ENCODE measurements at regions not wholly inside any gene's neighbourhood (a gene's known extent, or its start where the extent isn't known, plus 50 kb on each side); places are given as distances from the start of the nearest gene placed in this dataset.
"Not testable (repeated sequence)": the region's sequence is repeated elsewhere in the genome, so short reads cannot be mapped to it uniquely, and the experiment has no call there.

DNA sequence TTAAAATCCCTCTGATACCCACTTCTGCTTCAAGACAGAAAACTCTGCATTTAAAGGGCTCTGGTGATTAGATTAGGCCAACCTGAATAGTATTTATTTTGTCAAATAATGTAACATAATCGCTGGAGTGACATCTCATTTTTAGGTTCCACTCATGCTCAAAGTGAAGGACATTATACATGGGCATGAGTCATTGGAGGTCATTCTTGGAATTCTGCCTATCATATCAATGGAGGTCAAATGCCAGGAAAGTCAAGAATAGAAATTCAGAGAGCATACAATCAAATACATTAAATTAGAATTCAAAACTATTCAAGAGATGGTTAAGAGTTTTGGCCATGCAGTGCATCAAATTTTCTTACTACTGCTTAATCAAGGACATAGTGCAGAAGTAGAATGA lies 50.8 kb upstream of the PRSS1 start:
- DNase-seq, result no peak

DNA sequence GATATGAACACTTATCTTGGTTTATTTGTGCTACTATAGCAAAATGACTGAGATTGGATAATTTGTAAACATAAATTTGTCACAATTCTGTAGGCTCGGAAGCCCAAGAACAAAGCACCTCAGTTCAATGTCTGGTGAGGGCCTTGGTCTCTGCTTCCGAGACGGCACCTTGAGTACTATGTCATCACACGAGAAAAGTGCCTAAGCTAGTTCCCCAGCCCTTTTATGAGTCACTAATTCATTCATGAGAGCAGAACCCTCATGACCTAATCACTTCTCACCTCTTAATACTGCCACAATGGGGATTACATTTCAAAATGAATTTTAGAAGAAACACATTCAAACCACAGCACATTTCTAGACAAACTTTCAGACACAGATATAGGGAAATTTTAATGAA lies 52.0 kb upstream of the PRSS1 start:
- no peak for DNase-seq

DNA sequence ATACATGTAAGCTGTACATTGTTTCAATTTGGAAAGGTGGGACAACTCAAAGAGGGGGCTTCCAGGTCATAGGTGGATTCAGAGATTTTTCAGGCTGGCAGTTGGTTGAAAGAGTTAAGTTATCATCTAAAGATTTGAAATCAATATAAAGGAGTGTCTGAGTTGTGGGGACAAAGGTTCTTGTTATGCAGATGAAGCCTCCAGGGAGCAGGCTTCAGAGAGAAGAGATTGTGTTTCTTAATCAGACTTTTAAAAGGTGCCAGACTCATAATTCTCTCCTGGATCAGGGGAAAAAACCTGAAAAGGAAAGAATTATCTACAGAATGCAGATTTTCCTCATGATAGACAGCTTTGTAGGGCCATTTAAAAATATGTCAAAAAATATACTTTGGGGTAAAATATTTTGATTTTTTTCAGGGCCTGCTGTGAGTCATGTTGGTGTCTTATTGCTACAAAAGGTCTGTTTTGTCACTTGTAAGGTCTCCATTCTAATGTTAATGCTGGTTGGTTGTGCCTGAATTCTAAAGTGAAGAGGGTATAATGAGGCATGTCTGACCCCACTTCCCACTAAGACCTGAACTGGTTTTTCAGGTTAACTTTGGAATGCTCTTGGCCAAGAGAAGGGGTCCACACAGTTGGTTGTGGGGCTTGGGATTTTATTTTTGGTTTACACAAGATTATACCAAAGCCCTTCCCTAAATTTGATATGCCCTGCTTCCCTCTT lies 52.7 kb upstream of the PRSS1 start:
- DNase-seq, result no peak

DNA sequence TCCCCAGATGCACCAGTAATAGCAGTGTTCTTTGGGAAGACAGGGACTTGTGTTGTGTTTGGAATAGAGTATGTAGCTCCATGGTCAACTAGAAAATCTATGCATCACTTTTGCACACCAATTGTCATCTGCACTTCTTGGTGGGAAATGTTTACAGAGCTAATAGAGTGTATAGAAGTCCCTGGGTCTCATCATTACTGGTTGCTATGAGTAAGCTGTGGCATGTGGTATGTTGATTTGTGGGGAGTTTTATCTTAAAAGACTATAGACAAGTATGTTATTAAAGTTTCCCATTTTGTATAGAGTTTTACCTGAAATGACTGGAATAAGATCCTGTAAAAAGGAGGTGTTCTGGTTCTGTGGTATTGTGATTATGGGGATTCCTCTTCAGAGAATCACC lies 55.4 kb upstream of the PRSS1 start:
- DNase-seq, result no peak

DNA sequence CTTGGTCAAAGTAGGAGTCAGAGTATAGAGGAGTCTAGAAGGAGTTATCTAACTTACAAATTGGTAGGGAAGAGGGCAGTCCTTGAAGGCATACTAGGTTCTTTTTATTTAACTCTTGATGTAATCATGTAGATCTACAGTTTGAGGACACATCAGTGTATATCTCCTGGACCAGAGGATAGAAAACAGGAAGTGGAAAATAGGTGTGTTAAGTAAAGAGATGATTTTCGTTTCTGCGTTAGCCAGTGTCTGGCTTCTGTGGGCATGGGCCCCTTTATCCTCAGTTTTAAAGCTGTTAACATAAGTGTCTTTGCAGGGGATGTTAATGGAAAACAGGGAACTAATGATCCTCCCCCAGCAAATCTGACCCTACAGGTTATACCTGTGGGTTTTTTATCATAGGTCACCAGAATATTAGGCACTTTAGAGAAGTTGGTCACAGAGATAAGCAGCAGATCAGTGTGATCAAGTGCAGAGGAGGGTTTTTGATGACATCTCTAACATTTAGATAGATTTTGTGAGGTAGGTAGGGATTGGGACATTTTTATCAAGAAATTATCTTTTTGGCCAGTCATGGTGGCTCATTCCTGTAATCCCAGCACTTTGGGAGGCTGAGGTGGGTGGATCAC lies 58.6 kb upstream of the PRSS1 start:
- DNase-seq, result no peak

DNA sequence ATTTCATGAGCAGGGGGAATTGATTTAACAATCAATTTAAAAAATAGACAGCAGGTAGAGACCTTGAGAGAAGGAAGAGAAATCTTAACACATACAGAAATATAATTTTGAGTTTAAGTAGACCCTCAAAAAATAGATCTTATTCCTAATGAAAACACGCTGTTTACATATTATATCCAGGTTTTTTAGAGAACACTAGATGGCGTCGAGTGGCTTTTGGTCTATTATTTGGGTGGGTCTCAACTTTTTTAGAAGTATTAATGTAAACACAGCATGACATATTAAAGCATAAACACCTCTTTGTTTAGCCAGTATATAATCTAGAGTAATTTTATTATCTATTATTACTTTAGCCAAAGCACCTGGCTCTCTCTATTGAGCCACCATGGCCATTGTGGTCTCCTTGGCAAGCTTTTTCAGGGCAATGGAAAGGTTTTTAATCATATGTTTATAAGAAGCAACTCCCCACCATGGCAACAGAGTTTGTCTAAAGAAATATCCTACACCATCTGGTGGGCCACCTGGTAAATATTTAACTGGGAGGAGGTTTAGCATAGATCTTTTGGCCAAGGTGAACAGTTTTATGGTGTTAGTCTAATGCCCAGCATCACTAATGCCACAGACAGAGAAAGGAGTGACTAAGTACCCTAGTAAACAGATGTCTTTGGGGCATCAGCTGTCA lies 59.7 kb upstream of the PRSS1 start:
- DNase-seq, result no peak

DNA sequence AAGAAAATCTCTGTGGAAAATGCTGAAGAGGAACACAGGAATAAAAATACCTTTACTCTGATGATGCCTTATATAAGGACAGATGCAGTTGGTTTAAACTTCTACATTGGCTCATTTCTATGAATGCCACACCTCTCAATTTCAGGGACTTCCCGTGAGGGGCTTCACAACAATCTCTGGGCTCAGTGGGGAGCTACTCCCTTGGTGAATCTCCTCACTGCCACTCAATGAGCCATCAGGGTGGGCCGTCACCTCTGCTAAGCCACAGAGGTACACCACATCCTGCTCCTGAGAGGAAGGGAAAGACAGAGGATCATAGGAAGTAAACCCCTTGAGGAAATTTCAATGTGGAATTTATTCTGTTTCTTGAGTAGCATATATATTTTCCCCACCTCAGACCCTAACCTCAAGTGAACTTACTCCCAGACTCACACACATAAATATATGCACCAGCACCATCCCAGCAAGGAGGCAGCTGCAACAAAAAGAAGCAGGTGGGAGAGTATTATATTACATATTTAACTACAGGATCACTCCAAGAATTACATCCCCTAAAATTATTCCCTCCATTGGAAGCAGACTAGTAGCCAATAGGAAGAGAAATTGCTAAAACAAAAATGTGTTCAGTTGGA lies 63.3 kb upstream of the PRSS1 start:
- no peak for DNase-seq

DNA sequence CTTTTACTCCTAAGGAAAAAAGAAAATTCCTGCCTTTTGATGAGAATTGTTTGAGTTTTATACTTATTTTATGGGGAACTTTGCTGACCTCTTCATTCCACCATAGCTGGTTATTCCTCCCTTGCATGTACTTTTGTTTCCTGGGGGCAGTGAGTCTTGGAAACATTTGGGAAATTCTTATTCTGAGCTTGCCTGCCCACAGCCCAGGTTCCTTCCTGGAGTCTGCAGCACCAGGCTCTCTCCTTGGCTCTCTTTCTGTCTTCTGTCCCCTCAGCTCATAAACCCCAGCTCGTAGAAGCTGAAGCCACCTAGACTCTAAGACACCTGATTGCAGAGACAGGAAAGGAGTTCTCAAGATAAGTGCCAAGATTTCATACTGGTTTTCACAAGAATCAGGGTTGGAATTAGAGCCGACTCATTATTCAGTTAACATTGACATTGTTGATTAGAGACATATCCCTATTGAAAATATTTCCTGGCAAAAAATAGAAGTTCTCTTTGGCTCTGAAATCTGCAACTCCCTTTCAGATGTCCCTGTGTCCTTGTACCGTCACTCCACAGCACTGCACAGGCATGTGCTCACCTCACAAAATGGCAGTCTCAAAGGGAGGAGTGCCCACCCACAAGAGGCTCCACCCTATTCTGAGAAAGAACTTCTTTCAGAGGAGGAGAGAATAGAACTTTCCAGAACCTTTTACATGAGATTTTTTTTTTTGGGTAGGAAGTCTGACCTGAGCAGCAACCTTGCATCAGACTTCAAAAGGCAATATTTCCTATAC lies 67.8 kb upstream of the PRSS1 start:
- no peak for DNase-seq

DNA sequence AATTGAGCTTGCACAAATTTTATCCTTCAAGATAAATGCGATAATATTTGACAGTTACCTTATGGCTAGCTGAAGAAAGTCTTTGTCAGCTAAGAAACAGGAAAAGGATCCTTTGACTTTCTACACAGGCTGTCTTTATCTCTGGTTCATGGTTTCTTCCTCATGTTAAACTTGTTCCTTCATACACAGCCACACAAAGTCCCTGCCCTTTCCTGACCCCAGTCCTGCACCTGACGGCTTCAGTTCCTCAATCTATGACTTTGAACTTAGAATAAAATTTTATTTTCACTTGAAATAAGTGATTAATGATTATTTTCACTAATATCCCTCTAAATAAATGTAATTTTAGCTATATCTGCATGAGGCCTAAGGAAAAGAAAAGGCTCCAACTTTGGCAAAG lies 77.8 kb upstream of the PRSS1 start:
- DNase-seq, result no peak

DNA sequence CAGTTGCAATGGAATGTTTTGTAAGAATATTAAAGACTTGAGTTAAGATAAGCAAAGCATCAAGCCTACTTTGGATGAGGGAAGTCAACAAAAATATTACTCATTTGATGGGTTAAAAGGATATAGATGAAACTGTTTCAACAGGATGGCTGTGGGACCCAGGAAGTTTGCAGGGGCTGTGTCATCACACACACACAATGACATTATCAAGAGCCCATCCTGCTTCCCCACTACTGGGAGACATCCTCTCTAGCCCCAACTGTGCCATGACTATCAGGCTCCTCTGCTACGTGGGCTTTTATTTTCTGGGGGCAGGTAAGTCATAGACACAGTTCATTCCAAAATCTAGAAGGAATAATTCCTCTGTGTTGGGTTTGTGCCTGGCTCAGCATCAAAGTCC lies 78.8 kb upstream of the PRSS1 start:
- no peak for DNase-seq

DNA sequence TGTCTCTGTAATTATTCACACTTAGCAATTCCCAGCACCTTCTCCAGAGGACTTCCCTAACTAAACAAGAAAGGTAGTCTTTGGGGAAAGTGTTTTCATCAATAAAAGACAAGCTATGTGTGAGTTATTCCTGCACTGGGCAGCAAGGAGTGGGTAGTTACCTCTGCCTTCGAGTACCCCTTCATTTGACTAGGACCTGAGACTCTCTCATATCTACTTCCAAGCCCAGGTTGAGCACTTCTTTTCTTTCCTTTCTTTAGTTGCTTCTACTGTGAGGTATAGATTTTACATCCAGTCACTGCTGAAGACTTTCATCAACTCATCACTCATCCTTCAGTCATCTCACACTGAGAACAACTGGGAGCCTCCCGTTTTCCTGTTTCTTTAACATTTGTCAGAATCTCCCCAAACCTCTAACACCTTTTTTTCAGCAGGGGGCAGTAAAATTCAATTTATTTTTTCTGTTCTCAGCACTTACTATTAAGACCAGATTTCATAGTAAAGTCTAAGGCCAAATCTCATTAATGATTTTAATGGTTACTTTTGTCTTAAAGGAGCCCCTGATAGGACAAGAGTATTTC lies 80.1 kb upstream of the PRSS1 start:
- DNase-seq, result no peak

DNA sequence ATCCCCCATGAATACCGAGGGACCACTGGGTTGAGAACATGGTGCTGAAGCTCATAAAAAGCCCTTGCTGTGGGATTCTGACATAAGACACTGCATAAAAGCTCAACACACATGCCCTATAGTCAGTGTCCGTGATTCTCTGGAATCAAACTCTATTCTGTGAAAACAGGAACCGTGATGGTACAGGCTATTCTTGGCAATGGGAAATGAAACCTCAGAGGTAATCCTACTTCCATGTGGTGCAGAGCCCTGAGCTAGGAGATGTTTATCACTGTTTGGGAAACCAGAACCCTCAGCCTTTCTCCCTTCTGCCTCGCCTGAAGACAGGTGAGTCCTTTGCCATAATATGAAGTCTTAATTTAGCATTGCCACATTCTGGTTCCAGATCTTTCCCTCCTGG lies 80.8 kb upstream of the PRSS1 start:
- DNase-seq, result no peak

DNA sequence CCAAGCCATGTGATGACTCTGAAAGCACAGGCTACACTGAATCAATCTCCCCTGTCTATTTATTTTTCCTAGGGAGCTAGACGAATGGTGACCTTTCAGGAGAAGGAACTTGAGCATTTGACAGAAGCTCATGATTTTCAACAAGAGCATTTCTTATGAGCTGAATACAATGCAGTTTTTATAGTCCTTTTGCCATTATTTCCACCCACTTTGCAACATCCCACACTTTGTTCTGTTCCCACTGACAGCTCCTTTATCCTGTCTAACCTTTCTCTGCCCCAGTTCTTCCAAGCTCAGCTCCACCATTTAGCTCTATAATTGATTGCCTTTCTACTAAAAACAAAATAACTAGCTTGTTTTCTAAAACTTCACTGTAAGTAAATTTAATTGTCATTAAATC lies 91.9 kb upstream of the PRSS1 start:
- no peak for DNase-seq

DNA sequence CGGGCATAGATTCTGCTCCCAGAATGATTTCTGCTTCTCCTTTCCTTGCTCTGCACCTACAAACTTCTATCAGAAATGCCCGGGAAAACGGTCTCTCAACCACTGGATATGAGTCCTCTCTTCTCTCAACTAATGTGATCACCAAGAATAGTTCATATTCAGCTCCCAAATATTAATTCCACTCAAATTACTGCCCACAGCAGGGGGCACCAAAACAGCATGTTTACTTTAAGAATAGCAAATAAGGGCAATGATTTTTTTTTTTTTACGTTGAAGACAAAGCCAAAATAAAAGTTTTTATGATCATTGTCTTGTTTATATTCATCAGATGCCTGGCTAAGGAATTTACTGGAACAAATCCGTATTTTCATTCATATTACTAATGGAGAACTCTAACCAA lies 94.9 kb upstream of the PRSS1 start:
- no peak for DNase-seq

DNA sequence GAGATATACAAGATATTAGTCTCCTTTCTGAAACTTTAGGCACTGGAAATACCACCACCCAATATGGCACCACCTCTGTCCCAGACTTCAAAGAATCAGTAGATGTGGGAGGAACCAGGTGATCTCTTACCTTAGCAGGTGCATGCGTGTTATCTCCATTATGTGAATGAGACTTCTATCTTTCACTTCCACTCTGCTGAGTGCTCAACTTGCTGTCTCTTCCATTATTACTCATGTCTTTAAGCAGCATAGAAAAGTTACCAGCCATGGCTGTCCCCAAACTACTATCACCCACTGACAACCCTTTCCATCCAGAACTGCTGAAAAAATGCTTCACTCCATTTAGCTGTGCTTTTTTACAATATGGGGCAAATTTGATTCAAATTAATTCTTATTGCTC lies 101.5 kb upstream of the PRSS1 start:
- DNase-seq, result no peak

DNA sequence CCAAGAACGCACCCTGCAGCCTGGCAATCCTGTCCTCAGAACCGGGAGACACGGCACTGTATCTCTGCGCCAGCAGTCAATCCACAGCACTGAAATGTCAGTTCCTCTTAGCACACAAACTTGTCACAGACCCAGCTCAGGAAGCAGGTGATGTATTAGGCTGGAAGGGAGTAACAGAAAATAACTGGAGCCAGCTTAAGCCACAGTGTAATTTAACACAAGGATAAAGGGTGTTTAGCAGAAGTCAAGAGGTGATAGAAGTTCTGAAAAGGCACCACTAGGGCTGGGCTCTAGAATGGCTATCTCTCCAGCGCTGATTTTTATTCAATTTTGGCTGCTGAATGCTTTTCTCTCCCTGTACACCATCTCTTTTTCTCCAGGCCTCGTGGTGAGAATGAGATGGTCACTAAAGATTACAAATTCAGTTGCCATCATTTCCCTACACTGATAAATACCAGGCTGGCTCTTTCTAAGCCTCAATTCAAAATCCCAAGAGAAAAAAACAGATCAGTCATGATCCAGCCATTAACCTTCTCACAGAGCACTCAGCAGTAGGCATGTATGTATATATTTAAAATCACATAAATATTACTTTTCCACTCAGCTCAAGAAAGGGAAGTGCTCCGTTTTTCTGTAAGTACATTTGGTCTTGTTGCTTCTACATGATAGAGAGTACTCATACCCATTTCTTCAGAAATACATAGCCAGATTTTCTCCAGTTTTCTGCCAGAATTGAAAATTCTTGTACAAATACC lies 102.7 kb upstream of the PRSS1 start:
- DNase-seq, result no peak

DNA sequence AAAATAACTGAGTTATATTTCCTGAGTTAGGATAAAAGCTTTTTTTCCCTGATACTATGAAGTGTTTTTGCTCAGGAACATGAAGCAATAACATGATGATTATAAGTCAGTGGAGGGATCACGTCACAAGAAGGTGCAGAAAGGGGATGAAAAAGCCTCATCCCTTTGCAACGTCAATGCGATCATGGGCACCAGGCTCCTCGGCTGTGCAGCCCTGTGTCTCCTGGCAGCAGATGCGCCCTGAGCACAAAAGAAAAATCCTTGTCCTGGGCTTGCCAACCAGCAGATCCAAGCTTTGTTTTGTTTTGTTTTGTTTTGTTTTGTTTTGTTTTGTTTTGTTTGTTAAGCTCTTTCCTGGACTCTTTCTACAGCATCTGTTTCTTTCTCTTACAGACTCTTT lies 103.5 kb upstream of the PRSS1 start:
- DNase-seq, result no peak

DNA sequence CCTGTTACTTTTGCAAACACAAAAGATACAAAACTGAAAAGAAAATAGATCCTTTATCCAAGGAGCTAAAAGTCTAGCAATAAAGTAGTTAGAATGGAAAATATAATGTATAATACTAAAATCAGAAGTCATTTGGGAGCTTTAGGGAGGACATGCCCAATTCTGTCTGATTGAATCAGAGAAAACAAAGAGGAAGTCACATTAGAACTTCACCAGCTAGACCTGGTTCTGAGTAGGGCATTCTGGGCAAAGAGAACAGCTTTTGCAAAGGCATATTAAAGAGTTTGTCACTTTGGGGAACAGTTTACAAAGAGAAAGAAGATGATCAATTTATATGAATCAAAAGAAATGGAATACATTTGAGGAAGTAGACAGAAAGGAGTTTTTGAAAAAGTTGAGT lies 107.0 kb upstream of the PRSS1 start:
- DNase-seq, result no peak

DNA sequence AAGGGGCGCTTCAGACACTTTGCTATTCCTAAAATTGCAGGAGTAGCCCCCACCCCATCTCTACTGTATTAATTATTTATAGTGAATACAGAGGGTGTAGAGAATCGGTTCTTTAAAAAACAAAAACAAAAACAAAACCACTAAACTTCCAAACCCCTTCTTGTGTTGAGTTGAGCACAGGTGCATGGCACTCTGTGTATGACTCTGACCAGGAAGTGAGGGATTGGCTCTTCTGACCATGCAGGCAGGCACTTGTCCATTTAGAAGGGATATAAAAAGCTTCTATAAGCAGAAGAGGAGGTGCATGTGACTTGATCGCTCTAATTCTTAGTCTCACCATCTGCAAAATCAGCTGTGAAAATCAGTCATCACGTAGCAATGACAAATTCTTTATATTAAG lies 108.0 kb upstream of the PRSS1 start:
- not testable (repeated sequence) for DNase-seq

DNA sequence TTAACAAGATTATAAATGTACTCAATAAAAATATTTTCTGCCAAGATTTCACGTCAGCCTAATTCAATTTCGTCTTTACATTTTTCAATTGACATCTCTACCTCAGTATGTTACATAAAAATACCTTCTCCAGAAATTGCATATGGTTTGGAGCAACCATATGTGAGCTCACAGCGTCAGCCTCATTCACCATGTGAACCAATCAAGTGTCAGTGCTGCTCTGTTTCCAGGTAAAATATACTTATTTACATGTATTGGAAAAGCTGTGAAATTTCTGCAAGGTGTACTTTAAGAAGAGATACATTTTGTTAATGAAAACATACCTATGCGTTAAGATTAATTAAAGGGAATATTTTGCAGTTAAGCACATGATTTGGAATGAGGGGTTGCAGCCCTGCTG lies 110.7 kb upstream of the PRSS1 start:
- DNase-seq, result no peak

DNA sequence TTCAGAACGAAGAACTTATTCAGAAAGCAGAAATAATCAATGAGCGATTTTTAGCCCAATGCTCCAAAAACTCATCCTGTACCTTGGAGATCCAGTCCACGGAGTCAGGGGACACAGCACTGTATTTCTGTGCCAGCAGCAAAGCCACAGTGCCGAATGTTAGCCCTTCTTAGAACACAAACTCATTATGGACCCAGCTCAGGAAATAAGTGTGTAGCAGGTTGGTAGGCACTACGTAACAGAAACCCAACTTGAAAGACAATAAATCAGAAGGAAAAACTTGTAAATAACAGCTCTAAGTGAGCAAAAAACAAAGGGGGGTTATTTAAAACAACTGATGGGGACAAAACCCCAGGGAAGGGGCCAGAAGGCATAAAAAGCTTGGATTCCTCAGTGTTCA lies 112.0 kb upstream of the PRSS1 start:
- no peak for DNase-seq

DNA sequence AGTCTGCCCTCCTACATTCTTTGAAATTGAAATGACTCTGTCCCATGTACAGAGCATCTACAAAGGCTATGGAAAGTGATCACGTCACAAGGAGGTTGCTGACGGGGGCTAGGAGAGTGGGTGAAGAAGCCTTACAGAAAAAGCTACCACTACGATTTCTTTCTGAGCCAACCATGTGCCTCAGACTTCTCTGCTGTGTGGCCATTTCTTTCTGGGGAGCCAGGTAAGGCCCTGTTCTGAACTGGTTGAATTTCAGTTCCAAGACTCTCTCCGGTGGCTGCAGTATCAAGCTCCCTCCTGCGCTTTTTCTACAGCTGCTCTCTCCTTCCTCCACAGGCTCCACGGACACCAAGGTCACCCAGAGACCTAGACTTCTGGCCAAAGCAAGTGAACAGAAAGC lies 112.5 kb upstream of the PRSS1 start:
- no peak for DNase-seq

Measured in stimulated activated CD4-positive, alpha-beta T cell treated with anti-CD3 and anti-CD28 coated beads, Interleukin-2, amount 100 ng/mL, for 48 hours (primary cell).